Ectodermal cell (in vitro differentiated cells): ENCODE measurements at regions not wholly inside any gene's neighbourhood (a gene's known extent, or its start where the extent isn't known, plus 50 kb on each side); places are given as distances from the start of the nearest gene placed in this dataset.
"Not testable (repeated sequence)": the region's sequence is repeated elsewhere in the genome, so short reads cannot be mapped to it uniquely, and the experiment has no call there.

Experiments used
- H3K27ac ChIP-seq: 2 replicates; pipeline ENCODE4 v1.7.0; 2013; ENCODE audit warnings: mild to moderate bottlenecking, low read depth, low read length; ENCODE audit not compliant: insufficient read depth, poor library complexity, severe bottlenecking
- H3K27me3 ChIP-seq: 2 replicates; pipeline ENCODE4 v1.7.0; 2013; ENCODE audit warnings: mild to moderate bottlenecking, low read length; ENCODE audit not compliant: insufficient read depth, control insufficient read depth, poor library complexity, severe bottlenecking
- H3K36me3 ChIP-seq: one replicate; pipeline ENCODE4 v1.7.0; 2013; ENCODE audit warnings: low read length; ENCODE audit not compliant: control insufficient read depth, insufficient read depth
- H3K4me1 ChIP-seq: one replicate; pipeline ENCODE4 v1.7.0; 2013; ENCODE audit warnings: low read length; ENCODE audit not compliant: control insufficient read depth, insufficient read depth
- H3K4me3 ChIP-seq: 2 replicates; pipeline ENCODE4 v1.7.0; 2013; ENCODE audit warnings: low read depth, low read length, control low read depth; ENCODE audit not compliant: insufficient read depth
- H3K9me3 ChIP-seq: 2 replicates; pipeline ENCODE4 v1.7.0; 2013; ENCODE audit warnings: mild to moderate bottlenecking, low read length, moderate library complexity; ENCODE audit not compliant: control insufficient read depth
- WGBS, 2 experiments: methylation state at CpG; one replicate each; pipeline ENCODE4 v1.1.7; 2013; ENCODE audit warnings: missing lambda C conversion rate in 2 of 2; 5-methylcytosine and 5-hydroxymethylcytosine counted together

DNA sequence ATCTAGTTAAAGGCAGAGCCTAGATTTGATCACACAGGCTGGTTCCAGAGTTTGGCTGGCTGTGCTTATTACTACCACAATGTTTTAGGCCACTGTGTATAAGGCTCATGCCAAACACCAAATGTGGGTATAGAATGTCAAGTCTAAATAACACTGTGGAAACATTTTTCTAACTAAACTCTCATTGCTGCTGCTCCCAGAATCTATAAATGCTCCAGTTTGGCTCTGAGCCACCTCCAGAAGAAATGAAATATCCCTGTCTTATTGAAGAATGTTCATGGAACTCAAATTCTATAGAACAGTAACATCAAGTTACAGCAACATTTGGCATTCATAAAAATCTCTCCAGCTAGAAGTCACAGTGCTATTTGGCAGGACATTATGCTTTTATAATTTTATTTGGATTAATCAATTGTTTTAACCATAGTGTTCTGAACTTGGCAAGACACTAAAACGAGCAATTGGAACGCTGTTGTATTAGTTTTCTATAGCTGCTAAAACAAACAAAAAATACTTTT lies 178.1 kb upstream of the COX7C start:
- Histone ChIP-seq H3K9me3 (no peaks in the 10 kb centered on the region), H3K36me3 (no peaks in the 10 kb centered on the region), H3K27me3 (no peaks in the 10 kb centered on the region), H3K4me3 (no peak overlapping the region), H3K27ac (no peak overlapping the region), H3K4me1 (no peaks in the 10 kb centered on the region)
- WGBS, 2 experiments, result 80% methylated on average over 1 of the region's 2 CpGs; no CpG with 5 or more reads in 1 of the 2 experiments

GRCh38 chr5:86442036-86442745 lies 175.6 kb upstream of the COX7C start:
- Histone ChIP-seq H3K36me3 (no peaks in the 10 kb centered on the region), H3K27me3 (no peaks in the 10 kb centered on the region), H3K9me3 (no peaks in the 10 kb centered on the region), H3K4me1 (no peaks in the 10 kb centered on the region), H3K27ac (no peak overlapping the region), H3K4me3 (no peak overlapping the region)
- 91 to 100% methylated on average over 1 of the region's 2 CpGs for WGBS, 2 experiments

DNA sequence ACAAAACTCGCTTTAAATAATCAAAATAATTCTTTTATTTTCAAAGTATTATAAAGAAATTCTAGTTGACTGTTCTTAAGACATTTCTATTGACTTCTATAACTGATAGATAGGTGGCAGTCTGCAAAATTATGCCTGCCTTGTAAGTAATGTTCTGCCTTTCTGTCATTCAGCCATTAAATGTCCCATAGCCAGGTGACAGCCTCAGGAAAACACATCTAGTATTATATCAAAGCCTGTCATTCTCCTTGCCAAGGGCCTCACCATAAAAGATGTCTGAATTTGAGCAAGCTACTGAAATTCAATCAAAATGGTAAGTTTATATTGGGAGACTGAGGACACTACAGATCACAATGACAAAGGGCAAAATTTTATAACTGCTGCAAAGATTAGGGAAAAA lies 170.4 kb upstream of the COX7C start:
- no peaks in the 10 kb centered on the region for H3K4me1 ChIP-seq
- H3K4me3 ChIP-seq, result no peak overlapping the region
- no CpG with 5 or more reads among the region's 1 CpG for WGBS, 2 experiments

GRCh38 chr5:86452251-86452650 lies 165.5 kb upstream of the COX7C start:
- no peak overlapping the region for H3K27ac ChIP-seq
- H3K36me3 ChIP-seq, result no peaks in the 10 kb centered on the region
- H3K27me3 ChIP-seq, result no peaks in the 10 kb centered on the region
- H3K4me1 ChIP-seq, result no peaks in the 10 kb centered on the region
- H3K4me3 ChIP-seq, result no peak overlapping the region
- H3K9me3 ChIP-seq, result no peaks in the 10 kb centered on the region

More for the DNA sequence above, 170.4 kb upstream of the COX7C start:
- Histone ChIP-seq H3K36me3 (no peaks in the 10 kb centered on the region), H3K9me3 (no peaks in the 10 kb centered on the region), H3K27ac (no peak overlapping the region), H3K27me3 (no peaks in the 10 kb centered on the region)

GRCh38 chr5:86460519-86460918 lies 157.2 kb upstream of the COX7C start:
- Histone ChIP-seq H3K4me3 (no peak overlapping the region), H3K9me3 (no peaks in the 10 kb centered on the region), H3K27ac (no peak overlapping the region), H3K4me1 (no peaks in the 10 kb centered on the region), H3K36me3 (no peaks in the 10 kb centered on the region), H3K27me3 (no peaks in the 10 kb centered on the region)
- 97% methylated on average over 16 of the region's 16 CpGs for WGBS, 2 experiments

DNA sequence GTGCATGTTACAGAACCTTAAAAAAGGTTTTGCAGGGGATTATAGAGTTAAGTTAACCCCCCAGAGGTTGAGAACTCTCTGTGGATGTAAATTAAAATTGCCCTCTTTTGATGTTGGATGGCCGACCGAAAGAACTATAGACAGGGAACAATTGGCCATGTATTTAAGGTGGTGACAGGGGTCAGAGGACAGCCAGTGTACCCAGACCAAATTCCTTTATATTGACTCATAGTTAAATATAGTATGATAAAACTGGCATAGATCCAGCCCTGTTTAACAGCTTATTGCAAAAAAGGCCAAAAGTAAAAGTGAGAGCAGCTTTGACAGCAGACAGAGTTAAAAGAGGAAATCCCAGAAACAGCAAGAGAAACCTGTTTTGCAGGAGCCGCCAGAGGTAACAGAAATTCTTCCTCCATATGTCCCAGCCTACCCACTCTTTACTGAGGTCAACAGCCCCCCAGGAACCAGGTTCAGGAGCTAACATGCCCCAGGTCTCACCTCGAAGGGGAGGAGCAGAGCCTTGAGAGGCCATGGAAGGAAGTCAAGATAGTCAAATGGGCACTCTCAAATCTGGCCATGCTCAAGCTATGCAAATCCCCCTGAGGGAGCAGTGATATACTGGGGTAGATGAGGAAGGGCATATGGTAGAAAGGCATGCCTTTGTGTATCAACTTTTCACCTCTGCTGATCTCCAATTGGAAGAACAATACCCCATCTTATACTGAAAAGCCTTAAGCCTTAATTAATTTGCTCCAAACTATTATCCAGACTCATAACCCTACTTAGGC lies 156.4 kb upstream of the COX7C start:
- Histone ChIP-seq H3K4me1 (no peaks in the 10 kb centered on the region), H3K36me3 (no peaks in the 10 kb centered on the region), H3K27me3 (no peaks in the 10 kb centered on the region), H3K4me3 (no peak overlapping the region), H3K27ac (no peak overlapping the region), H3K9me3 (no peaks in the 10 kb centered on the region)
- 76 to 82% methylated on average over 4 of the region's 4 CpGs for WGBS, 2 experiments

- no peaks in the 10 kb centered on the region for H3K9me3 ChIP-seq
- no peak overlapping the region for H3K27ac ChIP-seq
- H3K4me3 ChIP-seq, result no peak overlapping the region
- H3K4me1 ChIP-seq, result no peaks in the 10 kb centered on the region
- 94 to 98% methylated on average over 2 of the region's 2 CpGs for WGBS, 2 experiments
- no peaks in the 10 kb centered on the region for H3K27me3 ChIP-seq
- no peaks in the 10 kb centered on the region for H3K36me3 ChIP-seq
Measured at GRCh38 chr5:86463339-86463738, 154.4 kb upstream of the COX7C start.

- WGBS, 2 experiments, result 90 to 93% methylated on average over 5 to 6 of the region's 6 CpGs
- no peaks in the 10 kb centered on the region for H3K27me3 ChIP-seq
- H3K4me3 ChIP-seq, result no peak overlapping the region
- no peaks in the 10 kb centered on the region for H3K36me3 ChIP-seq
- H3K4me1 ChIP-seq, result no peaks in the 10 kb centered on the region
- no peak overlapping the region for H3K27ac ChIP-seq
- H3K9me3 ChIP-seq, result no peaks in the 10 kb centered on the region
Measured at GRCh38 chr5:86465052-86465838, 152.5 kb upstream of the COX7C start.

GRCh38 chr5:86466721-86467120 lies 151.0 kb upstream of the COX7C start:
- not testable (repeated sequence) for H3K27ac ChIP-seq, H3K4me3 ChIP-seq, H3K27me3 ChIP-seq, H3K4me1 ChIP-seq, H3K36me3 ChIP-seq, H3K9me3 ChIP-seq
- WGBS, 2 experiments, result 93% methylated on average over 23 of the region's 23 CpGs

DNA sequence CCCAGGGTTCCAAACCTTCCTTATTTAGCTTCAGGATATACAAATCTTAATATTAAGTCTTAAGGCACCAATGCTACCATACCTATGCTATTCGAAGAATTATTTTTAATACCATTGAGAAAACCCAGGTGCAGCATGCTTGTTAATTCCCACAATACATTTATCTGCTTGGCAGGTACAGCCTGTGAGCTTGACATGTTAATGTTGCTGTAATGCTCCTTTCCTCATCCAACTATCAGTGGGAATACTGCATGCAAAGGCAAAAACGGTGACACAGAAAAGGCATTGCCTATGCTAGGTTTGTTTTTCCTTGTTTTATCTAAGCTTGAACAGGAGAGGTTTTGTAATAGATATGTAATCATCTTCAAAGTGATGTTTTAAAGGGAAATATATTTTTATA lies 135.7 kb upstream of the COX7C start:
- 80% methylated on average over 2 of the region's 2 CpGs for WGBS, 2 experiments
- no peak overlapping the region for H3K27ac ChIP-seq
- no peaks in the 10 kb centered on the region for H3K36me3 ChIP-seq

More for the DNA sequence above, 135.7 kb upstream of the COX7C start:
- H3K4me3 ChIP-seq, result no peak overlapping the region
- H3K9me3 ChIP-seq, result no peaks in the 10 kb centered on the region
- no peaks in the 10 kb centered on the region for H3K4me1 ChIP-seq
- H3K27me3 ChIP-seq, result no peaks in the 10 kb centered on the region
